Astrocyte of the cerebellum (primary cell): ENCODE measurements at regions not wholly inside any gene's neighbourhood (a gene's known extent, or its start where the extent isn't known, plus 50 kb on each side); places are given as distances from the start of the nearest gene placed in this dataset.

Source experiments
- DNase-seq: peaks from one replicate; pipeline ENCODE4 v3.0.0-alpha.2; 2011; ENCODE audit warnings: low read depth
- H3K4me3 ChIP-seq: 2 replicates; pipeline ENCODE4 v1.5.1; 2011; ENCODE audit warnings: mild to moderate bottlenecking, low read depth, low read length, moderate library complexity
- in situ Hi-C: cut with HindIII; loops from 2 replicates; pipeline ENCODE4 v1.10.0; 2017; ENCODE audit warnings: low sequenced_read_pairs
- TF ChIP-seq, protein P1 (sequence below): IDR thresholded peaks from 2 replicates; pipeline ENCODE4 v1.5.1; 2012; ENCODE audit warnings: low read length, low read depth, moderate library complexity, mild to moderate bottlenecking; ENCODE audit errors: missing control alignments

DNA sequence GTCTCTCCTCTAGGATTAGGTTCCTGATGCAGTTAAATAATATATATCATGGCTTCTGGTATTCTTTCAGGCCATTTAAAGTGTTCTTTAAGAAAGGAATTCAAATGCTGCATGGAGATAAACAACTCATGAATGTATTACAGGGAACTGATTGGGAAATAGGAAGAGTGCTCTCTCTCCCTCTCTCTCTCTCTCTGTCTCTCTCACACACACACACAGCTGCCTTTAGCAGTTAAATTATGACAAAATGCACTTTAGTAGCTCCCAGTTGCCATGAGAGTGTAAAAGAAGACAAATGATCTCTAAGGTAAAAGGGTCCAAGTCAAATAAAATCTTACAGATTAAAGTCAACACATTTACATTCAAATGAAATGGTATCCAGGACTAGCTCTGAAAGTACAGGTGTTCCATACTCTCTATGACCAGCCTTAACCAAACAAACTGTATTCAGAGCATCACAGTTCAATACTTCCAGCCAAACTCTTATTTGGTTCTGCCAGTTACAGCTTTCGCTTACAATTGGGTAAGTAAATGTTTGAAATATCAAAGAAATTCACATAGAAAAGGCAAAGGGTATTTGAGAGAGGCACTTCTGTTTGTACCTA, 94.7 kb upstream of the CXXC4 start:
- in situ Hi-C loops, result loop anchor here (5.0 kb wide), 1 partner anchor 52 kb away; no protein-coding TSS in a partner anchor
- TF ChIP-seq, protein P1, sequence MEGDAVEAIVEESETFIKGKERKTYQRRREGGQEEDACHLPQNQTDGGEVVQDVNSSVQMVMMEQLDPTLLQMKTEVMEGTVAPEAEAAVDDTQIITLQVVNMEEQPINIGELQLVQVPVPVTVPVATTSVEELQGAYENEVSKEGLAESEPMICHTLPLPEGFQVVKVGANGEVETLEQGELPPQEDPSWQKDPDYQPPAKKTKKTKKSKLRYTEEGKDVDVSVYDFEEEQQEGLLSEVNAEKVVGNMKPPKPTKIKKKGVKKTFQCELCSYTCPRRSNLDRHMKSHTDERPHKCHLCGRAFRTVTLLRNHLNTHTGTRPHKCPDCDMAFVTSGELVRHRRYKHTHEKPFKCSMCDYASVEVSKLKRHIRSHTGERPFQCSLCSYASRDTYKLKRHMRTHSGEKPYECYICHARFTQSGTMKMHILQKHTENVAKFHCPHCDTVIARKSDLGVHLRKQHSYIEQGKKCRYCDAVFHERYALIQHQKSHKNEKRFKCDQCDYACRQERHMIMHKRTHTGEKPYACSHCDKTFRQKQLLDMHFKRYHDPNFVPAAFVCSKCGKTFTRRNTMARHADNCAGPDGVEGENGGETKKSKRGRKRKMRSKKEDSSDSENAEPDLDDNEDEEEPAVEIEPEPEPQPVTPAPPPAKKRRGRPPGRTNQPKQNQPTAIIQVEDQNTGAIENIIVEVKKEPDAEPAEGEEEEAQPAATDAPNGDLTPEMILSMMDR, result no peak
- no peak for DNase-seq
- H3K4me3 ChIP-seq, result no peak overlapping the region

GRCh38 chr4:104591510-104591911, 96.8 kb upstream of the CXXC4 start:
- TF ChIP-seq, protein P1, result no peak
- no peak overlapping the region for H3K4me3 ChIP-seq
- no peak for DNase-seq
- in situ Hi-C loops, result no loop called here

DNA sequence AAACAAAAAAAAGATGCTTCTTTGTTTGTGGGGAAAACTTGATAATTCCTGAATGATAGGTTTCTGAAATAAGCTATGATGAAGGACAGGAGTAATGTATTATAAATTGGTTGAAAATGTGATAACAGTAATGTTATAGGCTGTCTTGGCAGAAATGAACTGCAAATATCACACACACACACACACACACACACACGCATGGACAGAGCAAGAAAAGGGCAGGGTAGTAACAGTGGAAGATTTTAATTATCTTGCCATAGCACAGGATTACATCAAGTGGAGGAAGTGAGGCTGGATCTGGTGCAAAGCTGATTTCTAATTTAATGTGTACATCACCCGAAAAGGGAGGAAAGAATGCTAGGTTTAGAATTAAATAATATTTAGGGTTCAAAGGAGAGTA, 97.5 kb upstream of the CXXC4 start:
- in situ Hi-C loops, result no loop called here
- H3K4me3 ChIP-seq, result no peak overlapping the region
- TF ChIP-seq, protein P1, result no peak
- no peak for DNase-seq

DNA sequence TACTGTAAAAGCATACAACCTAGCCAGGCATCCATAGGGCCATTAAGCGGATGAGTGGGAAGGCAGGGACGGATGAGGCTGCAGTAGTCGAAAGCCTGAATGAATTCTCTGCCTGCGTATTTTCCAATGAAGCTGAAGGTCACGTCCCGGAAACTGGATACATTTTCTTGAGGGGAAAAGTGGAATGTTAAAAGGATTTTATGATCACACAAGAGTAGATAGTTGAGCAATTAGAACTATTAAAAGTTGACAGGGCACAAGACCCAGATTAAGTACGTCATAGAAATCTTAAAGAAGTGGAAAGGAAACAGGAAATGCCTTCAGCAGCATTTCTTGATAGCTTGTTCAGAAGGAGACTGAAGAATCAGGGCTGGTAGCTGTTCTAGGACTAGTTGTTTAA, 98.3 kb upstream of the CXXC4 start:
- DNase-seq, result no peak
- in situ Hi-C loops, result no loop called here
- TF ChIP-seq, protein P1, result no peak
- H3K4me3 ChIP-seq, result no peak overlapping the region

DNA sequence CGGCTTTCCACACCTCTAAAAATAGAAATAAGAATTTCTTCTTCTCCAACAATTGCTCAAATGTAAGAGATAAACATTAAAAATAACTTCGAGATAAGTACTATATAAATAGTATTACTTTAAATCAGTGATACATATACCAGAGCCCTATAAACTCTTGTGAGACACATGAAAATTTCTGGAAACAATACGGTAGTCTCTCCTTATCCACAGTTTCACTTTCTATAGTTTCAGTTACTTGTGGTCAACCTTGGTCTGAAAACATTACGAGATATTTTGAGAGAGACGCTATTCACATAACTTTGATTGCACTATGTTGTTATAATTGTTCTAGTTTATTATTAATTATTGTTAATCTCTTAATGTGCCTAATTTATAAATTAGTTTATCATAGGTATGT, 101.5 kb upstream of the CXXC4 start:
- in situ Hi-C loops, result no loop called here
- no peak overlapping the region for H3K4me3 ChIP-seq
- TF ChIP-seq, protein P1, result no peak
- DNase-seq, result no peak

- TF ChIP-seq, protein P1, result no peak
- in situ Hi-C loops, result no loop called here
- DNase-seq, result no peak
These were observed 120.8 kb upstream of the CXXC4 start for GRCh38 chr4:104615496-104615895.

More at GRCh38 chr4:104615496-104615895, 120.8 kb upstream of the CXXC4 start:
- H3K4me3 ChIP-seq, result no peak overlapping the region
